Upper lobe of left lung (tissue), 6 donors: ENCODE measurements at regions not wholly inside any gene's neighbourhood (a gene's known extent, or its start where the extent isn't known, plus 50 kb on each side); places are given as distances from the start of the nearest gene placed in this dataset.

Experiments used
- ATAC-seq, 2 donors: fragments of 200-7000 bp; cut with Tn5 transposase; one replicate each; pipeline ENCODE4 v1.9.1; 2022; ENCODE audit warnings: mild to moderate bottlenecking in 2 of 2, moderate library complexity in 2 of 2; ENCODE audit not compliant: low FRiP score in 2 of 2
- DNase-seq, 2 donors: peaks; one replicate each; pipeline ENCODE4 v3.0.0-alpha.2; 2019 to 2020
- H3K27ac ChIP-seq, 4 donors: fragments of 200-600 bp; sonication (generic); one replicate each; pipeline ENCODE4 v1.5.1; 2016 to 2019
- H3K27me3 ChIP-seq, 4 donors: fragments of 200-600 bp; sonication (generic); one replicate each; pipeline ENCODE4 v1.5.1; 2017 to 2019
- H3K36me3 ChIP-seq, 4 donors: fragments of 200-600 bp; sonication (generic); one replicate each; pipeline ENCODE4 v1.5.1; 2016 to 2019
- H3K4me1 ChIP-seq, 4 donors: fragments of 200-600 bp; sonication (generic); one replicate each; pipeline ENCODE4 v1.5.1; 2018 to 2019
- H3K4me3 ChIP-seq, 4 donors: fragments of 200-600 bp; sonication (generic); one replicate each; pipeline ENCODE4 v1.5.1; 2017 to 2019; ENCODE audit warnings: mild to moderate bottlenecking in 2 of 4, moderate library complexity in 1 of 4
- H3K9me3 ChIP-seq, 4 donors: fragments of 200-600 bp; sonication (generic); one replicate each; pipeline ENCODE4 v1.5.1; 2018 to 2019
- EP300 ChIP-seq, 4 donors: sonication (generic); formaldehyde crosslinking; IDR thresholded peaks; one replicate each; pipeline ENCODE4 v1.5.1; 2017; ENCODE audit warnings: antibody characterized with exemption in 4 of 4, control low read depth in 2 of 4
- POLR2A ChIP-seq, 4 donors: fragments of 450-650 bp; IDR thresholded peaks; one replicate each; pipeline ENCODE4 v1.5.1; 2016 to 2017; ENCODE audit warnings: antibody characterized with exemption in 4 of 4, mild to moderate bottlenecking in 2 of 4
- POLR2AphosphoS5 ChIP-seq, 2 donors: sonication (generic); formaldehyde crosslinking; IDR thresholded peaks; one replicate each; pipeline ENCODE4 v1.5.1; 2017; ENCODE audit warnings: antibody characterized with exemption in 2 of 2
- WGBS, 2 donors: methylation state at CpG; one replicate each; pipeline ENCODE4 v1.1.5; 2017 to 2018; 5-methylcytosine and 5-hydroxymethylcytosine counted together
- TF ChIP-seq, protein P1 (sequence below), 6 experiments: fragments of 450-650 bp in 4 of 6; fragments of 200-600 bp in 2 of 6; sonication (generic) in 2 of 6; IDR thresholded peaks; one replicate each; pipeline ENCODE4 v1.5.1; 2016 to 2019; ENCODE audit warnings: antibody characterized with exemption in 6 of 6
- donor health status: DM: no; HTN: no; CAD: no; lungs with moderate emphysema.
- donor health status: DM: no; HTN: yes; CAD: no; lungs with severe emphysema.

DNA sequence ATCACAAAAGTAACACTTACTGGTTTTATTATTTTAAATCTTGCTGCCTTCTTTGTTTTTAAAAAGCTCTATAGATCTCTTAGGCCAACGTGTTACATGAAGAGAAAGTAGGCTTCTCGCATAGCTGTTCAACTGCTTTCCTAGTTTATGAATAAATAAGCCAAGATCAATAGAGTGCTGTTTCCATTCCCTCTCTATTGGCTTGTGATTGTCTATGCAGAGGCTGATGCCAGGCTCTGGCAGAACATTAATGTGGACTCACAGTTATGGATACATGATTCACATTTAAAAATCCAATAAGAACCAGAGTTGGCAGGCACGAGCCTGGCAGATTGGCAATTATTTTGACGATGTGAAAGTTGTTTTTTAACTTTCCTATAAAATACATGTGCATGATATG, 137.5 kb downstream of the GNAT3 start:
- H3K9me3 ChIP-seq: no peaks in the 10 kb centered on the region
- ATAC-seq (no peak), DNase-seq (no peak)
- H3K27me3 ChIP-seq: no peaks in the 10 kb centered on the region
- no peak overlapping the region for H3K27ac ChIP-seq
- H3K36me3 ChIP-seq: no peaks in the 10 kb centered on the region
- TF ChIP-seq EP300 (IDR thresholded peaks at IDR 0.05): no peak
- TF ChIP-seq, protein P1, sequence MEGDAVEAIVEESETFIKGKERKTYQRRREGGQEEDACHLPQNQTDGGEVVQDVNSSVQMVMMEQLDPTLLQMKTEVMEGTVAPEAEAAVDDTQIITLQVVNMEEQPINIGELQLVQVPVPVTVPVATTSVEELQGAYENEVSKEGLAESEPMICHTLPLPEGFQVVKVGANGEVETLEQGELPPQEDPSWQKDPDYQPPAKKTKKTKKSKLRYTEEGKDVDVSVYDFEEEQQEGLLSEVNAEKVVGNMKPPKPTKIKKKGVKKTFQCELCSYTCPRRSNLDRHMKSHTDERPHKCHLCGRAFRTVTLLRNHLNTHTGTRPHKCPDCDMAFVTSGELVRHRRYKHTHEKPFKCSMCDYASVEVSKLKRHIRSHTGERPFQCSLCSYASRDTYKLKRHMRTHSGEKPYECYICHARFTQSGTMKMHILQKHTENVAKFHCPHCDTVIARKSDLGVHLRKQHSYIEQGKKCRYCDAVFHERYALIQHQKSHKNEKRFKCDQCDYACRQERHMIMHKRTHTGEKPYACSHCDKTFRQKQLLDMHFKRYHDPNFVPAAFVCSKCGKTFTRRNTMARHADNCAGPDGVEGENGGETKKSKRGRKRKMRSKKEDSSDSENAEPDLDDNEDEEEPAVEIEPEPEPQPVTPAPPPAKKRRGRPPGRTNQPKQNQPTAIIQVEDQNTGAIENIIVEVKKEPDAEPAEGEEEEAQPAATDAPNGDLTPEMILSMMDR (IDR thresholded peaks at IDR 0.05): no peak
- no peaks in the 10 kb centered on the region for H3K4me1 ChIP-seq
- H3K4me3 ChIP-seq: no peak overlapping the region
- WGBS, 2 donors: 87 to 92% methylated on average over 4 of the region's 4 CpGs

DNA sequence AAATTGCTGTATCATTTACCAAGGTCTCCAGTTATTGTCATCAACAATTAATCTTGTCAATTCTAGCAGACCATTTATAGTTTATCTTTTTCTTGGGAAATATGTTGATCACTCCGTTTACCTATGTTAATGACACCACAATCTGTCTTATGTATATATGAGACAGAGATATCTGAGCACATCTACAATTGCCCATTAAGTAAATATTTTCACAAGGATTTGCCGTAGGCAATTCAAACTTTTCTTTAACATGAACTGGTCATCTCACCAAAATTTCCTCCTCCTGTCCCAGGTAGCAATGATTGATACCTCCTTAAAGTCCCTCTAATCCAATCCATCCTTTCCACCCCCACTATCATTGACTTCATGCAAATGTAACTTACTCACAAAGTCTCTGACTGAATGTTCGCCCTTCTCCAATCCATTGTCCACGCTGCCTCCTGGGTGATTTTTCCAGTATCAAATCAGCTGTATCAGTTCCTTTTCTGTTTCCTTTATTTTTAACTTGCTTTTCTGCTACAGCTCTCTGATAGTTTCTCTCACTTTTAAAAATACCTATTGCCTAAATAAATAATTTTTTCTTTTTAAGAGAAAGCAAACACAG, 138.3 kb downstream of the GNAT3 start:
- H3K4me3 ChIP-seq: no peak overlapping the region

DNA sequence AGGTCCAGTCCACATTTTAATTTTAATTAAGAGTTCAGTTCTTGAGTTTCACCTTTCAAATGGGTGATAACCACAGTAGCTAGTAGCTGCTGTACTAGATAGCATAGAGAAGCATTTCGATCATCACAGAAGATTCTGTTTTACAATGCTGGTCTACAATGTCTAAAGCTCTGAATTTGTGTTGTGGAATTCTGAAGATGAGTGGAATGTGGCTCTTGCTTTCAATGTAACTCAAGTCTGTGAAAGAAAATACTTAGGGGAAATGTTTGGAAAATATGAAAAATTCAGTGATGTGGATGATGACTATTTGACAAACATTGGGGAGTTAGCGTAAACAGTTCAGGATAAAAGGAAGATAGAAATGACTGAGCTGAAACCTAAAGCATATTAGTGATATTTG, 139.4 kb downstream of the GNAT3 start:
- H3K4me1 ChIP-seq: no peaks in the 10 kb centered on the region
- no peak overlapping the region for H3K27ac ChIP-seq
- H3K4me3 ChIP-seq: no peak overlapping the region
- WGBS, 2 donors: 76 to 77% methylated on average over 2 of the region's 2 CpGs
- no peaks in the 10 kb centered on the region for H3K27me3 ChIP-seq
- DNase-seq: no peak
- no peaks in the 10 kb centered on the region for H3K9me3 ChIP-seq
- TF ChIP-seq POLR2AphosphoS5 (IDR thresholded peaks at IDR 0.05): no peak
- TF ChIP-seq EP300 (IDR thresholded peaks at IDR 0.05): no peak
- no peak for TF ChIP-seq POLR2A (IDR thresholded peaks at IDR 0.05)
- TF ChIP-seq, protein P1 (IDR thresholded peaks at IDR 0.05): no peak
- H3K36me3 ChIP-seq: no peaks in the 10 kb centered on the region
- no peak for ATAC-seq

More for the DNA sequence above, 138.3 kb downstream of the GNAT3 start:
- H3K27ac ChIP-seq: no peak overlapping the region
- H3K4me1 ChIP-seq: no peaks in the 10 kb centered on the region
- ATAC-seq (no peak), DNase-seq (no peak)
- TF ChIP-seq POLR2A (IDR thresholded peaks at IDR 0.05) (no peak), EP300 (IDR thresholded peaks at IDR 0.05) (no peak), POLR2AphosphoS5 (IDR thresholded peaks at IDR 0.05) (no peak)
- TF ChIP-seq, protein P1 (IDR thresholded peaks at IDR 0.05): no peak
- no peaks in the 10 kb centered on the region for H3K36me3 ChIP-seq
- 81 to 87% methylated on average over 4 of the region's 4 CpGs for WGBS, 2 donors
- no peaks in the 10 kb centered on the region for H3K9me3 ChIP-seq
- H3K27me3 ChIP-seq: no peaks in the 10 kb centered on the region

DNA sequence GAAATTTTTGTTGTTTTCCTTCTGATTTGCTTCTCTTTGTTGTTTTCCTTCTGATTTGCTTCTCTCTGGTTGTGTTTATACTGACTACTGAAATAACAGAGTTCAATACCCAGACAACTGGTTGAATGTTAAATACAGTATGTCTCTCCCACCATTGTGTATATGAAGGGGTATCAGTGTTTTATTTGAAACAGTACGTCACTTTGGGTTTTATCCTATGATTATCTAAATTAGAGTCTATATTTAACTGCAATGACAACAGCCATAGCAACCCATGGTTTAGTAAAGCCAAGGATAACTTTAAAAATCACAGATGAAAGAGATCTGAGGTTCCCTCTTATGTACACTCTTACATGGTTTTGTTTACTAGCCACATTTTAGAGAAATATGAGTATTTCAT, 141.3 kb downstream of the GNAT3 start:
- Histone ChIP-seq H3K27ac (no peak overlapping the region), H3K36me3 (no peaks in the 10 kb centered on the region), H3K27me3 (no peaks in the 10 kb centered on the region), H3K4me1 (no peaks in the 10 kb centered on the region), H3K9me3 (peaks cover 0 to 2% (median 0%) of the 10 kb centered on the region in 4 donors), H3K4me3 (no peak overlapping the region)
- no peak for TF ChIP-seq POLR2A (IDR thresholded peaks at IDR 0.05)
- no peak for TF ChIP-seq EP300 (IDR thresholded peaks at IDR 0.05)
- no peak for TF ChIP-seq POLR2AphosphoS5 (IDR thresholded peaks at IDR 0.05)
- TF ChIP-seq, protein P1 (IDR thresholded peaks at IDR 0.05): no peak
- WGBS, 2 donors: 83 to 84% methylated on average over 1 of the region's 1 CpG
- DNase-seq (no peak), ATAC-seq (no peak)

DNA sequence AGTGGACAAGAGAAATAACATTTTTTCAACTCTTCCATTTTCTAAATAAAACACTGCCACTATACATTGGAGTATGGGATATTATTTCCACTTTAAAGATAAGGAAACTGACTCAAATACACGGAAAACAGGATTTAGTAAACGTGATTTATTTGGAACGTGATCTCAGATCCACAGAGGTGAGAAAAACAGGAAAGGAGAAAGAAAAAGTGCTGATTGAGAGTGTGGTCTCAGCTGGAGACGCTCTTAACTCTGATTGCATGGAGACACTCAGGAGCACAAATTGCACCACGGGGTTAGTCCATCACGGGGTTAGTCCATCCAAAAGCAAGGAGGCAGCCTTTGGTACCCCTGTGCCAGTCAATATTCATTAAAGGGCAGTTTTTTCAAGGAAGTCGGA, 142.5 kb downstream of the GNAT3 start:
- H3K4me3 ChIP-seq: no peak overlapping the region
- WGBS, 2 donors: 66 to 70% methylated on average over 7 of the region's 7 CpGs
- H3K9me3 ChIP-seq: peaks cover 0 to 6% (median 0%) of the 10 kb centered on the region in 4 donors
- no peak for TF ChIP-seq EP300 (IDR thresholded peaks at IDR 0.05)
- TF ChIP-seq POLR2A (IDR thresholded peaks at IDR 0.05): no peak
- TF ChIP-seq, protein P1 (IDR thresholded peaks at IDR 0.05): no peak
- no peak for TF ChIP-seq POLR2AphosphoS5 (IDR thresholded peaks at IDR 0.05)
- no peaks in the 10 kb centered on the region for H3K36me3 ChIP-seq
- H3K27me3 ChIP-seq: no peaks in the 10 kb centered on the region
- ATAC-seq (no peak), DNase-seq (no peak)
- no peaks in the 10 kb centered on the region for H3K4me1 ChIP-seq
- no peak overlapping the region for H3K27ac ChIP-seq
